HG03039 (cell line): ENCODE measurements at regions not wholly inside any gene's neighbourhood (a gene's known extent, or its start where the extent isn't known, plus 50 kb on each side); places are given as distances from the start of the nearest gene placed in this dataset.
"Not testable (repeated sequence)": the region's sequence is repeated elsewhere in the genome, so short reads cannot be mapped to it uniquely, and the experiment has no call there.

Experiments
- ATAC-seq: cut with Tn5 transposase; IDR thresholded peaks from one replicate; pipeline ENCODE4 v1.9.1; 2021; ENCODE audit warnings: mild to moderate bottlenecking, moderate library complexity; ENCODE audit not compliant: unreplicated experiment

DNA sequence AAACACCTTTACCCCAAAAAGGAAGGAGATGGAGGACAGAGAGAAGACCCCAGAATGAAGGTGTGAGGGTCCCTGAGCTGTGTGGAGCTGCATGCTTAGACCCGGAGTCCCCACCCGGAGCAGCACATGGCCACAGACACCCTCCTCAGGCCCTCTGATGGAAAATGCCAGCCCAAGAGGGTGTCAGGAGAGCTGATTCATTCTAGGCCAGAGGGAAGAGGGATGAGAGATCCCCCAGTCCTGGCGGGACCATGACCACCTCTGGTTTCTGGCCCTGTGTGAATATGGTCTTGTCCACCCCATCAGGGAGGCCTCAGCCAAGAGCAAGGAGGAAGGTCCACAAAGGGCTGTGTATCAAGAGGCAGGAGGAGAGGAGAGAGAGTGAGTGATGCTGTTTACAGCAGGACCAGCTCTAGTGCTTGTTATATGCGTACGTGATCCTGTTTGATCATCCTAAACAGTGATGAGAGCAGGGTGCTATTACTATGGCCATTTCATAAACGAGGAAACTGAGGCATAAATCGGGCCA, 186.6 kb upstream of the HAAO start:
- ATAC-seq: no peak

DNA sequence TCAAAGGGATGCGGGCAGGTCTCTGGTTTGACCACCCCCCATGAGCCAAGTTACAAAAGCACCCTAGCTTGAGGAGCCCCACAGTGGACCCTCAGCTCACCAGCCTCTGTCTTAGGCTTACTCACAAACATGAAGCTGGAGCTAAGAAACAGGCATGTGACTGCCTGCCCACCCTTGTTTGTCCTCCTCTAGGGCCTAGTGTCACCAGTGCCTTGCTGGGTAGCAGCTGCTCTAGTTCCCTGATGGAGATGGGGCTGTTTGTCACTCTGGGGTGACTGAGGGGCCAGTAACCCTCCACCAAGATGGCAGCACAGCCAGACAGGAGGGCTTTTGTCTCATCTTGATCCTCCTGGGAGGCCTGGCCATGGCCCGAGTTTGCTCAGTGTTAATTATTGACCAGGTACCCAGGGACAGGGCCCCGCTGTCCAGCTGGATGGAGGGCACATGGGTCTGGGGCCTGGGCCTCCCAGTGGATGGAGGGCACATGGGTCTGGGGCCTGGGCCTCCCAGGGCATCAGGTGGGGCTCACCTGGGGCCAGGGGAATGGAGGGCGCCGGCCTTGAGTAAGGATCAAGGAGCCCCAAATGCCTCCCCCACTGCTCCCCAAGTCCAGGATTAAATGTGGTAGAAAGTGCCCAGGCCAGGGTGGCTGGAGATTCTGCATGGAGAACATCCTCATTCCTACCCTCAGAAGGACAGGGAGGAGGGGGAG, 185.9 kb upstream of the HAAO start:
- ATAC-seq: no peak

DNA sequence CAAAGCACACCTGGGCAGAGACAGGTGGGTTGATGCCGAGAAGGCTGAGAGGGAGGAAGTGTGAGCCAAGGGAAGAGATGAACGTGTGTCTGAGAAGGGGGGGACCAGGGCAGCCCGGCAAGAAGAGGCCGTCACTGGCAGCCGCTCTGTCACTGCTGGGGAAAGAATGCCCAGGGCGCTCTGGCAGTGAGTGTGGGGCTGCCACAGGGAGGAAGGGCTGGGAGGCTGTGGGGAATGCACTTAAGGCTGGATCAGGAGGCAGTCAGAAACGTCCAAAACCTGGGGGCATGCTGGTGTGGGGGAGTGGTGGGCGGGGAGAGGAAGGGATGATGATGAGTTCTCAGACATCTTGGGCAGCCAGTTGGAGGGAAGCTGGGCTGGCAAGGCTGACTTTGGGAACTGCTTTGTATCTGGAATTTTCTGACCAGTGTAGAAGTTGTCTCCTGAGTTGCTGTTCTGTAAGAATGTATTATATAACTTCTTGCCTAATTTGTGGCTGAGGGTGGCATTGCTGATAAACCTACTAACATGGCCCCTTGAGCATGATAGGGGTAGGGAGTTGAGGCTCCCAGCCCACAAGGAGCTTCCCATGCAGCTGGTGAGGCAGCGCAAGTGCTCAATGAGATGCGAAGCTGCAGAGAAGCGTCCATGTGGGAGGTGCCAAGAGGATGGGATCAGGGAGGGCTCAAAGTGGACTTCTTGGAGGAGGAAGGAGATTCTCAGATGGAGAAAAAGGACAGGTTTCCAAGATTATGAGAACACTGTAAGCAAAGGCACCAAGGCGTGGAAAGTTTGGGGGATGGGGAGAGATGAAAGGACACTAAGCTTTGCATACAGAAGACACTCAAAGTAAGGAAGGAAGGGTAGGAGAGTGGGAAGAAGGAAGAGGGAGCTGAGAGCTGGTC, 185.1 kb upstream of the HAAO start:
- ATAC-seq: no peak

DNA sequence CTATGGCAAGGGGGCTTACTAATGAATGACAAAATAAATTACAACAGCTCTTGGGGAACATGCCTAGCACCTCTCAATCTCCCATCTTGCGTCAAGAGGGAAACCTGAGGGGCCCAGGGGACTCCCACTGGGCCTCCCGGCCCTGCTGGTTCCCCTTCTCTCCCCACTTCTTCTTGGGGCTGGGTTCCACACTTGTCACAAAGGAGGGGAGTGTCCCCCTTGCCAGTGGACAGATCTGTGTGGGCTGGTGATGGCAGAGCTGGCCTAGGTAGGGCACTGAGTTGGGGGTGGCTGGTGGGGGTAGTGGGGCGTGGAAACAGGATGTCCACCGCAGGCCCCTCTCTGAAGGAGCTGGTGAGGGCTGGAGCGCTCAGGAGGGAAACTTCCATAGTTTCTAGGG, 184.0 kb upstream of the HAAO start:
- no peak for ATAC-seq

DNA sequence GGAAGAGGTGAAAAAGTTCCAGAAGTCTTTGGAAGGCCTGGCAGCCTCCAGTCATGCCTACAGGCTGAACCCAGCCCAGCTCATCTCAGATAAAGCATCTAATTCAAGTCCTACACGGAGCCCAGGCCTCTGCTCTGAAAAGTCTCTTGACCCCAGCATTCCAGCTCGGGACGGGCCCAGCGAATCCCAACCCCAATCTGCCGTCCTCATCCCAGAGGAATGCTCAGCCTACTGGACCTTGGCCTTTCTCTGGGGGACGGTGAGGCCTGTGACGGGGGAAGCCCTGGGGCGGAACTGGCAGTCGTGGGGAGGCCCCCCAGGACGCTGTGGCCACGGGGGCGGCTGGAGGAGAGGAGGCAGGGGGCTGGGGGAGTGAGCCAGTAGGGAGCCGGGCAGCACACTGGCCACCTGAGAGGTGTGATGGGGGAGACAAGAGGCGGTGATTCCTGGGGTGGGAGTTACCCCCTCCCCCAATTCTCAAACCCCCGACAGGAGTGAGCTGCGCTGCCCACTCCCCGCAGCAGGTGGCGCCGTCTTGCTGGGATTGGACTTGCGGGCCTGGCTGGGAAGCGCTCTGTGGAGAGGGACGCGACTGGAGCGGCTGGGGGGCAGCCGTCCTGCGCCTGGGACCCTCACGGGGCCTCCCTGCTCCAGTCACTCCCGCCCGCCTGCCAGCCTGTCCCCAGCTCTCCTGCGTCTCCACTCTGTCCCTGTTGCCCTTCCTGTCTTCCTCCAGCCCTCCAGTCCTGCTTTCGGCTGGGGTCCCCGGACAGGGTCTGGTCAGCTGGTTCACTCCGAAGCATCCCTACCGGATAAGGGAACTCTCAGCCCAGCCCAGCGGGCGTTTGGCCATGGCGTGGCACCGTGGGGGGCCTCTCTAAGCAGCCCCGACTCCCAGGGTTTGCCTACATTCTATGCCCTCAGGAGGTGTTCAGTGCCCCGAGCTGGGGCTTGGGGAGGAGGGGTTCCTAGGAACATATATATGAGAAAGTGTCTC, 182.6 kb upstream of the HAAO start:
- ATAC-seq: no peak

DNA sequence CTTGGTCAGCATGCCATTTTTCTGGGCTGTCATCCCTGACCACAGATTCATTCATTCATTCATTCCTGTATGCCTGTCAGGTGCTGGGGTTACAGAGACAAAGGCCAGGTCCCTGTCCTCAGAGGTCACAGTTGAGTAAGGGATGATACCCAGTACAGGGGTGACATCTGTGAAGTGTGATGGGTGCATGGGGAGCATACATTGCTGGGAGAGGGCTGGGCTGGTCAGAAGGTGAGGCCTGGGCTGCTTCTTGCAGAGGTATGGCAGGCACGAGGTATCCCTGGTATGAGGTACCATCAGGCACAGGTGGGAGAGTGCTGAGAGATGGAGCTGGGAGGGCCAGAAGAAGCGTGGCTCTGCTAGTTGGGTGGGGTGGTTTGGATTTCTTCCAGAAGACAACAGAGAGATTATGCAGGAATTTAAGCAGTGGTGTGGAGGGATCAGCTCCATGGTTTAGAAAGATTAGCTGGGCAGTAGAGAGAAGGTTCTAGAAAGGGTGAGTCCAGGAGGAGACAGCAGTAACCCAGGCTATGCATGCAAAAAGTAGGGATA, 181.9 kb upstream of the HAAO start:
- ATAC-seq: no peak

DNA sequence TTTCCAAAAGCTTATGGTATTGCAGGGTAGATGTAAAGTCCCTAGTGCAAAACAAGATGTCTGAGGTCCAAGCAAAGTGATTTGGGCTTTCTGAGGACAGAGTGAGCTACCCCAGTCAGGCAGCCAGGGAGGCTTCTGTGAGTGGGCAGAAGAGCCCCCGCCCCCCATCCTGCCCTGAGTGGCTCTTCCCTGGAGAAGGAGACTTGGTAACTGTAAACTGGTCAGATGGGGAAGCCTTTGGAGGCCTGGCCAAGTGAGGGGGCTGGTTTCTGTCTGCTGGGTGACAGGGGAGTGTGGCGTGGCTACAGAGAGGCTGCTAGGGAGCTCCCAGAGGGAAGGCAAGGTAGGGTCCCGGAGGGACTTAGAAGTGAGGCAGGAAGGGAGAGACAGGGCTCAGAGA, 181.3 kb upstream of the HAAO start:
- ATAC-seq: no peak

DNA sequence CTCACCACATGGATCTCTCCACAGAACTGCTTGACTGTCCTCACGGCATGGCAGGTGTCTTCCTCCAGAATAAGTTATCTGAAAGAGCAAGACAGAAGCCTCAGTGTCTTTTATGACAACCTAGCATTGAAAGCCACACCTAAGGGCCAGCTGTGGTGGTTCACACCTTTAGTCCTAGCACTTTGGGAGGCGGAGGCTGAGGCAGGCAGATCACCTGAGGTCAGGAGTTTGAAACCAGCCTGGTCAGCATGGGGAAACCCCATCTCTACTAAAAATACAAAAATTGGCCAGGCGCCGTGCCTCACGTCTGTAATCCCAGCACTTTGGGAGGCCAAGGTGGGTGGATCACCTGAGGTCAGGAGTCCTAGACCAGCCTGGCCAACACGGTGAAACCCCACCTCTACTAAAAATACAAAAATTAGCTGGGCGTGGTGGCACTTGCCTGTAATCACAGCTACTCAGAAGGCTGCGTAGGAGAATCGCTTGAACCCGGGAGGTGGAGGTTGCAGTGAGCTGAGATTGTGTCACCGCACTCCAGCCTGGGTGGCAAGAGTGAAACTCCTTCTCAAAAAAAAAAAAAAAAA, 180.6 kb upstream of the HAAO start:
- not testable (repeated sequence) for ATAC-seq

DNA sequence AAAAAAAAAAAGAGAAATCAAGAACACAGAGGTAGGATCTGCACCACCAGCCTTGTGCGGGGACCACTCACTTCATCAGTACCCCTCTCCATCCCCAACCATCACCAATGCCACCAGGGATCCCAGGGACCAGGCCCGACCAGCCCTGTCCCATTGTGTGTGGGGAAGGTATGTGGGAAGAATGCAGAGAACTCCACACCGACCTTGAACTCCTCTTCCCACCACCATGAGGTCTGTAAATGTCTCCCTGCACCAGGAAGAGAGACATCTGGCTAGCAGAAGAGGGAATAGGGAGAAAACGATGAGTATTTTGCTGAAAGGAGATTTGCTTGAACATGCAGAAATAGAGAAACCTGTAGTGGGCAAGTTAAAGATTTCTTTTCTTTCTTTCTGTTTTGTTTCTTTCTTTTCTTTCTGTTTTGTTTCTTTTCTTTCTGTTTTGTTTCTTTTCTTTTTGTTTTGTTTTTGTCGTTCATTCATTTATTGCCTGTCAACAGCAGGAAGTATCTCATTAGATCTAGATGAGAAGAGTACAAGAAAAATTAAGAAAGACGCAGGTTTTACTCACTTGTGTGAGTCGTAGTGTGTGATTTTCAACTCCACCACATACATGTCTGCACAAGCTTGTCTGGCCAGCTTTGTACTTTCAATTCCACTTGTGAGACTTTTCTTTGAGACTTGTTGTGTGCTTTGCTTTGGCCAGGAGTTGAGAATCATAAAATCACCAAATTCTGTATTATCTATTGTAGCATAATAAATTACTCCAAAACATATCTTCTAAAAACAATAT, 179.8 kb upstream of the HAAO start:
- ATAC-seq: no peak

DNA sequence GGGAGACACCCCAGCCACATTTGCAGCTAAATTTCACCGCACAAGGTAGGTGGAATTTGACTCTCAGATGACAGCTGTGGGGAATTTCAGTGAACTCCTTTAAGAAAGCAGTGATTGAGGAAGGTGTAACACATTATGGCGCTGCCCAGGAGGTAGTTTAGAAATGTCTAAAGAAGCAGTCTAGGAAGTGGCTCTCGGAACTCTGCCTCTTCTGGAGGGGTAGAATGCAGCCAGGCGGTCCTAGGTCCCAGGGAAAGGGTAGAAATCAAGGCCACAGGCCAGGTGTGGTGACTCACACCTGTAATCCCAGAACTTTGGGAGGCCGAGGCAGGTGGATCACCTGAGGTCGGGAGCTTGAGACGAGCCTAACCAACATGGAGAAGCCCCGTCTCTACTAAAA, 179.0 kb upstream of the HAAO start:
- ATAC-seq: no peak

DNA sequence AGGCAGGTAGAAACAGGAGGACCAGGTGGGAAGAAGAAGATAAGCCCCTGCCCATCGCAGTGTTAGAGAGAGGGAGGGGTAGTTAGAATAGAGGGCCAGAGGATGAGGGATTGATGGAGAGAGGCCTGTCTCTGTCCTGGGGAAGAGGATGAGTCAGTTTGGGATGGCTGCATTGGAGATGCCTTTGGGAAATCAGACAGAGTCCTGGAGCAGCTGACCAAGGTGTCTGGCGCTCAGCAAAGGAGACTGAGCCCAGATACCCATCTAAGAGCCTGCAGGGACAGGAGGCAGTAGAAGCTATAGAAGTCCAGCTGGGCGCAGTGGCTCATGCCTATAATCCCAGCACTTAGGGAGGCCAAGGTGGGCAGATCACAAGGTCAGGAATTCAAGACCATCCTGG, 177.8 kb upstream of the HAAO start:
- no peak for ATAC-seq

DNA sequence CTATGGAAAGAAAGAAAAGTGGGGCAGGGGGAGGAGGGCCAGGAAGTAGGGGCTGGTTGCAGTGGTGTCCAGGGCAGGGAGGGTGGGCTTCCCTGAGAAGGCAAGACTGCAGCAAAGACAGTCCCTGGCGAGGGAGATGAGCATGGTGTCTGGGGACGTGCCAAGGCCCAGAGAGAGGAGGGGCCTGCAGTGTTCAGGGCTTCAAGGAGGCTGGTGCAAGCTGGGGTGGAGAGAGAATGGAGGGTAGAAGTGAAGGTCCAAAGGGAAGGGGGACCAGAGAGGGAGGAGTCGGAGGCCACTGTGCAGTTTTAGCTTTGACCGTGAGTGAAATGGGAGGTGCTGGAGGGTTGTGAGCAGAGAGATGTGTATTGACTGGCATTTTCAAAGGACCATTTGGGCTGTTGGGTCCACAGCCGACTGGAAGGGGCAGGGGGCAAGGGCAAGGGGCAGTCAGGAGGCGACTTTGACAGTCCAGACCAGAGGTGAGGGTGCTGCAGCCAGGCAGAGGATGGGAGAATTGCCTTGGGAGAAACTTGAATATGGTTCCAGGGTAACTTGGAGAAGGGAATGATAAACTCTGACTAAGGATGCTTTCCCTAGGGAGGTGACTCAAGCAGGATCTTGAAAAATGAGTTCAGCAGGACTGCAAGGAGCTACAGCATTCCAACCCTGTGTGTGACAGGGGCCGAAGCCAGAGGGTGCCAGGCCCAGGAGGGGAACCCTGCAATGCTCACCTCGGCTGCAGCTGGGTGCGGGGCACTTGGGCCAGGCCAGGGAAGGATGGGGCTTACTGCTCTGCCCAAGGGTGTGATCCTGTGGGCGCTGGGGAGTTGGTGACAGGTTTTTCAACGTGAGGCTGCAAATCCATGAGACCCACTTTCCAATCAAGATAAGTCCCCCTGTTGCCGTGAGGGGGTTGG, 177.1 kb upstream of the HAAO start:
- ATAC-seq: no peak

DNA sequence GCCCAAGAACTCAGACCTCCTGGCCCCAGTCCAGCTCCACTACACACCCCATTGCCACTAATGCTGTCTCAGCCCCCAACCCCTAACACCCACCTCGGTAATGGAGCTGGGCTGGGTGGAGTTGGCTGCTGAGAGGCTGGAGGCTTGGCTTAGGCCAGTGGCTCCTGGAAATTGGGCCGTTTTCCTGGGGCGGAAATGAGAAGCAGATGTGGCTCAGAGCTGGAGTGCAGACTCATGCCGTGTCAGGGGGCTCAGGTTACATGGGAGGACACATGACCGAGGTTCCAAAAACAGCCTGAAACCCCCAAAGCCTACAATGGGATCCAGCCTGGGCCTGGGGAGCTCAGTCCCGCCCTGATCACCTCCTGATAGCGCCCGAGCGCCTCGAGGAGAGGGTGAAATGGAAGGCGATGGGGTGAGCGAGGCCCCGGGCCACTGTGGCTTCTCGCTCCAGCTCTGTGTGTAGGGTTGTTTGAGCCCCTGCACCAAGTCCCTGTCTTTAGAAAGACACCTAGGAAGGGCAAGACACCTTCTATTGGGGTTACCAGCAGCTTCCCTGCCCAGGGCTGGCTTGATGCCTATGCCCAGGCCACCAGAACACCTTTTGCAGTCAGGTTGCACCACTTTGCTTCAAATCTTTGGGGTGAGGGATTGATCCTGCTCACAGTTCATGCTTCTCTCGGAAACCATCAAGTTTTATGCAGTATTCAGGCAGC, 175.7 kb upstream of the HAAO start:
- no peak for ATAC-seq

DNA sequence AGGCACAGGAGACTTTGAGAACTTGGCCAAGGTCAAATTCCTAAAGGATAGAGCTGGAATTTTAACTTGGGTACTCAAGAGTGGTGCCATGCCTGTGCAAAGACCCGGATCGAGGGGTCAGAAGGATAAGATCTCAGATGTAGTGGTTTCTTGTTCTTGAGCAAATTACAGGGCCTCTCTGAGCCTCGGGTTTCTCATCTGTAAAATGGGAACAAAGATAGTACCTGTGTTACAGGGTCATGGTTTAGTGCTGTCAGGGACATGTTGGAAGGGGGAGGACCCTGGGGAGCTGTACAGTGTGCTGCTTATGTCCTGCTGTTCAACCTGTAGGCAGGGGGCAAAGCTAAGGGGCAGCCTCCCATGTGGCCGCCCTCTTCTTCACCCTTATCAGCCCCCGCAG, 173.5 kb upstream of the HAAO start:
- ATAC-seq: no peak

DNA sequence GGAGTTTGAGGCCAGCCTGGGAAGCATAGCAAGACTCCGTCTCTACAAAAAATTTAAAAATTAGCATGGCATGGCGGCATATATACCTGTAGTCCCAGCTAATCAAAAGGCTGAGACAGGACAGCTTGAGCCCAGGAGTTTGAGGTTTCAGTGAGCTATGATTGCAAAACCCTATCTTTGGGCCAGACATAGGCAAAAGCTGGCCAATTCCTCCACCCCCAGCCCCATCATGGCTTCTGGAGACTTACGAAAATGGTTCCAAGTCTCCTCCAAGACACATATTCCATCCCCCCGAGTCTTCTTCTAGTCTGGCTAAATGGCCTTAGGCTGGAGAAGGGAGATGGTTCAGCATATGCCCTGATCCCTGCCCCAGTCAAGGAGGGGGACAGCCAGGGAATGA, 172.8 kb upstream of the HAAO start:
- no peak for ATAC-seq

DNA sequence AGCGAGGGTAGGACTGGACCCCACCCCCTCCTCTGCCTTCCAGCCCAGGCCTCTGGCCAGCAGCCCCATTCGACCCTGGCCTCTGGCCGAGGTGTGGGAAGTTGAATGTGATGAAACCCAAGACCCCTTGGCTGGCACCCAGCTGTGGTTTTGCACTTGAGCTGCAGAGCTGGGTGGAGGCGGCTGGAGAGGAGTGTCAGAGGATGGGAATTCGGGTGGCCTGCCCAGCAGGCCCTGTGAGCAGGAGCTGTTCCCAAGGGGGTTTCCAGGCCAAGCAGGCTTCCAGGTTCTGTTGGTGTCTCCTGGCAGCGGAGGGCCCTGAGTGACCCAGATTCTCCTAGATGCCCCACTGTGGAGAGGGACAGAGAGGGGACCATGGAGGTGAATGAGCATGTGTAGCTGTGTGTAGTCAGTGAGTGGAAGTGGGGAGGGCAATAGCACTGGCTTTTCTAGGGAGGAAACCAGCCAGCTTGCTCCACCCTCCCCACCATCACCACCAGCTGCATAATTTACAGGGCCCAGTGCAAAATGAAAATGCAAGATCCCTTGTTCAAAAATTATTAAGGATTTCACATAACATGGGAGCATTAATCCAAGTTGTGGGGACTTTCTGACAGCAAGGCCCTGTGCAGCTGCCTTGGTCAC, 172.2 kb upstream of the HAAO start:
- ATAC-seq: no peak

DNA sequence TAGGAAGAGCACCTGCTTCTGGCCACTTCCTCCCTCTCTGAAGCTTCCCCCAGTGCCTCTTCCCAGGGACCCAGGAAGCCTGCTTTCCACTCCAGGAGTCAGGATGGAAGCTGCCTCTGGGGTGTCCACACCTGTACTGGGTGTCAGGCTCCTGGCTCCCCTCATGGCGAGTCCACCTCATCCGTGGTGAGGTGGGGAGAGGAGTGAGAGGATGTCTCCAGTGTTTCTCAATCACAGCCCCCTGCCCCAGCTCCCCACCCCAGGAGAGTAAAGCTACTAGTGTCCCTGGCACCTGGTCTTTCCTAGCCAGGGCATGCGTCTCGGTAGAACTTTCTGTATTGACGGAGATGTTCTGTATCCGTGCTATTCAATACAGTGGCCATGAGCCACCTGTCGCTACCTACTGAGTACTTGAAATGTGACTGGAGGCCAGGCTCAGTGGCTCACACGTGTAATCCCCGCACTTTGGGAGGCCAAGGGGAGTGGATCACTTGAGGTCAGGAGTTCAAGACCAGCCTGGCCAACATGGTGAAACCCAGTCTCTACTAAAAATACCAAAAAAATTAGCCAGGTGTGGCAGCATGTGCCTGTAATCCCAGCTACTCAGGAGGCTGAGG, 171.2 kb upstream of the HAAO start:
- no peak for ATAC-seq
